ENCODE measurements at regions not wholly inside any gene's neighbourhood (a gene's known extent, or its start where the extent isn't known, plus 50 kb on each side); places are given as distances from the start of the nearest gene placed in this dataset.

GRCh38 chr7:18421297-18422002 is 74.1 kb upstream of the HDAC9 start:
- no peak for TF ChIP-seq POLR2A (IDR thresholded peaks at IDR 0.05; ENCODE audit: extremely low read depth, insufficient read length)
- TF ChIP-seq CTCF (IDR thresholded peaks at IDR 0.05; ENCODE audit: low read depth, low read length) = no peak
- TF ChIP-seq MYC (IDR thresholded peaks at IDR 0.05; ENCODE audit: low read depth, low read length) = no peak

All from NB4 (cell line).